Midbrain (tissue), 1 donor: ENCODE measurements at regions not wholly inside any gene's neighbourhood (a gene's known extent, or its start where the extent isn't known, plus 50 kb on each side); places are given as distances from the start of the nearest gene placed in this dataset.
A peak's percentile ranks its signal among the peaks of the same experiment; 100 is the strongest.
"Not testable (repeated sequence)": the region's sequence is repeated elsewhere in the genome, so short reads cannot be mapped to it uniquely, and the experiment has no call there.

ENCODE experiments used
- DNase-seq: peaks from one replicate; lab custom pipeline; 2025; lab: John Stamatoyannopoulos, UW

DNA sequence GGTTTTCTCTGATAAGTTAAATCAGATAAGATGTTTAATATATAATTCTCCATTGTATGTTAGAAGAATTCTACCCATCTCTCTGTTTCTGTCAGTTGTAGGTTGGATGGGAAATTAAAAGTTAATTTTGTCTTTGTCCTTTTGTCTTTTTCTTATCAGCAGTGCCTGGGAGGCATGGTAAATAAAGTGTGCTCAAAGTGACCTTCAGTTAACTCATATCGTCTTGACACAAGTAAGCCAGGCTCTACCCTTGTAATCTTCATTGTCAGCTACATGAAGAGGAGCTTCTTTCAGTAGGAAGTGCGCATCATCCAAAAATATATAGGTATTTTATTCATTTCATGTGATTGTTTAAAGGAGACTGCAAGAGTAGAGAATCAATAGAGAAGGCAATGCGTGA is 138.9 kb upstream of the NRIP1 start:
- DNase-seq = no peak

DNA sequence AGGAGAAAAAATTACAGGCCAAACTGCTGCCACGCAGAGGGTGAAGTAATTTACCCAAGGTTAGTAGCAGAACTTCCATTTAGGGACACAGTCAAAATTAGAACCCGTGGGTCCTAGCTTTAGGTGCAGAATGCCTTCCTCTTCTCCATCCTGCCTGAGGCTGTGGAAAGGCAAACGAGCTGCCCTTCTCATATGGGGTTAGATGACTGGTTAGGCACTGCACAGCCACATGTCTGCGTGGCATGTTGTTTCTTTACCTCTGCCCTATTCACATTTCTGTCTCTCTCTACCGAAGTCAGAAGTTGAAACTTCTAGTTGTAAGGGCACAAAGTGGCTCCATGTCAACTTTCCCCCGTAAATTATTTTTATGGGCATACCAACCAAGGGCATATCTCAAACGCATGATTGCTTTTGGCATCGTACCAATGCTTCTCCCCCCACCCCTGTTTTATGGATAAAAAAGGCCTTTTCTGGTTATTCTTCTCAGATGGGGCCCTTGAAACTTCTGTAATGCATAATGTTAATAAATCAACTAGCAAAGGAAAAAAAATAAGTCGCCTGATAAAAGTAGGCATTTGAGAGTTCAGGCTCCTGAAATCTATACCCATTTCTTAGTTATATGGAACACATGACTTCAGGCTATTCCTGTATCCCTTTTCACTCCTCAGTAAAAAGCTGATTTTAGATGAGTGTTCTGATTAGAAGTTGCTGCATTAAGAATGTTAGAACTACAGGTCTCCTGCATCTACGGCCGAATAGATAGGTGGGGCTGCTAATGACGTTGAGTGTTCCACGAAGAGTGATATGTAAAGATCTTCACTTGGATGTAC is 139.6 kb upstream of the NRIP1 start:
- no peak for DNase-seq

- DNase-seq = no peak
Observed at GRCh38 chr21:15204970-15205286, 140.1 kb upstream of the NRIP1 start.

GRCh38 chr21:15206514-15206913 is 141.7 kb upstream of the NRIP1 start:
- no peak for DNase-seq

- no peak for DNase-seq
Observed at GRCh38 chr21:15207231-15207630, 142.4 kb upstream of the NRIP1 start.

DNA sequence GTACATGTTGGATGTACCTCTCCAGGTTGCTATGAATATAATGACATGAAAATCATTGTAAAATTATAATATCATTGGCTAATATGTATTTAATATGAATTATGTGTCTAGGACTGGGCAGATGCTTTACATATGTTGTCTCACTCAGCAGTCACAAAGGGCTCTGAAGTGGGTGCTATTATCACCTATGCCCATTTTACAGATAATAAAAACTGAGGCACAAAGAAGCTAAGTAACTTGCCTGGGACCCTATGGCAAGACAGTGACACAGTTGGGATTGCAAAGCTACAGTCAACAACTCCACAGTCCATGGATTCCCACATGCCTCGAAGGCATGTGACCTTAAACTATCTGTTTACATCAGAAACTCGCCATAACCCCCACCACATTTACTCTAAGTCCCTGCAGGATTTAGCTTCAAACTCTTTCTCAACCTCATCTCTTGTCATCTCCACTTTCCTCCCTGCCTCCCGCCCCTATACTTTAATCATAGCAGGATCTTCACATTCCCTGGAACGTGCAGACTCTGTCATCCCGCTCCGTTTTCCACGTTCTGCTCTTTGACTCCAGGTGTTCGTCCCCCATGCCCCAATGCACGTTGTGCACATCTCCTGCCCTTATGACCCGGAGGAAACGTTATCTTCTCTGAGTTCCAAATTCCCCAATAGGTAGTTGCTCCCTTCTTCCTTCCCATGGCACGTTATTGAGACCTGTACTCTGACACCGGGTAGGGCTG is 143.0 kb upstream of the NRIP1 start:
- no peak for DNase-seq

- no peak for DNase-seq
Observed at GRCh38 chr21:15208786-15209185, 144.0 kb upstream of the NRIP1 start.

- DNase-seq = no peak
Observed at GRCh38 chr21:15209224-15209623, 144.4 kb upstream of the NRIP1 start.

- DNase-seq = no peak
Observed at GRCh38 chr21:15210235-15210678, 145.5 kb upstream of the NRIP1 start.

DNA sequence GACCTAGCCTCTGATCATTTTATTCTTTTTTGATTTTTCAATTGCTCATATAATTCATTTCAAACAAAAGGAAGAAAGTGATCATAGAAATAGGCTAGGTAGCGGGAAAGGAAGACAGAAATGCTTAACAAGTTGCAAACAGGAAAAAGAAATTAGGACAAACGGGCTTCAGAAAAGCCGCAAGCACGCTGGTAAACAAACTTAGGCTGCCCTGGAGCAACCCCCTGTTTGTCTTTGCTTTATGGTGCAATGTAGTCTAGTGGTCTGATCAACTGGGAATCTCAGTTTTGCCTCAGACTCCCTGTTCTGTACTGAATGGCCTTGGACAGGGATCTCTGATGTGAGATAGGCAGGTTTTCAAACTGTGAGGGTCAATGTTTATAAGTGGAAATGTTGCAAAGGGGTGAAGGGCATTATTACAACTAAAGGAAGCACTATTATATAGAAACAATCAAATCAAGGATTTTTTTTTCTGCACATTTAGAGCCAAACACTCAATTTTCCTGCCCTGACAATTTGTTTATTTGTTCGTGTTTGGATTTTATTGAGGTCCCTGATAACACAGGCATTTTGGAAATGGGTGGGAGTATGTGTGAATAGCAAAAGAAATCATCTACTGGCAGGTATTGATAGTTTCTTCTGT is 146.8 kb upstream of the NRIP1 start:
- DNase-seq = no peak

DNA sequence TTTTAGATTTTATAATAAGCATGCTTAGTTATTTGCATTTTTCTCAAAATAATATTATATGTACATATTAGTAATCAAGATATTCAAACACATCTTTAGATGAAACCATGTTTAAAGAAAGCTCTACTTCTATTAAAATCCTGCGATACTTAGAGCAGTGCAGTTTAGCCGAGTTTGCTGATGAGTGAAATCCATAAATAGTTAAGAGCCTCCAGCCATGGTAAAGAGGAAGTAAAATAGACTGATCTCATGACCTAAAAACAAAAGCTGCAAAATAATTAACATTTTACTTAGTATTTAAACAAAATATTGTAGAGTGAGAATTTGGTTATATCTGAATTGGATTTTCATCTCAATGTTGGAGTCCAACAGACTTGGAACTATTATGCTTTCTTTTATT is 147.4 kb upstream of the NRIP1 start:
- DNase-seq = peak; percentile 4

DNA sequence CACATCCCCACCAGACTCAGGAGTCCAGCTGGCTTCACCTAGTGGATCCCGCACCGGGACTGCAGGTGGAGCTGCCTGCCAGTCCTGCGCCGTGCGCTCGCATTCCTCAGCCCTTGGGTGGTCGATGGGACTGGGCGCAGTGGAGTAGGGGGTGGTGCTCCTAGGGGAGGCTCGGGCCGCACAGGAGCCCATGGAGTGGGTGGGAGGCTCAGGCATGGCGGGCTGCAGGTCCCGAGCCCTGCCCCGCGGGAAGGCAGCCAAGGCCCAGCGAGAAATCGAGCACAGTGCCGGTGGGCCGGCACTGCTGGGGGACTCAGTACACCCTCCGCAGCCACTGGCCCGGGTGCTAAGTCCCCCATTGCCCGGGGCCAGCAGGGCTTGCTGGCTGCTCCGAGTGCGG is 153.7 kb upstream of the NRIP1 start:
- not testable (repeated sequence) for DNase-seq

DNA sequence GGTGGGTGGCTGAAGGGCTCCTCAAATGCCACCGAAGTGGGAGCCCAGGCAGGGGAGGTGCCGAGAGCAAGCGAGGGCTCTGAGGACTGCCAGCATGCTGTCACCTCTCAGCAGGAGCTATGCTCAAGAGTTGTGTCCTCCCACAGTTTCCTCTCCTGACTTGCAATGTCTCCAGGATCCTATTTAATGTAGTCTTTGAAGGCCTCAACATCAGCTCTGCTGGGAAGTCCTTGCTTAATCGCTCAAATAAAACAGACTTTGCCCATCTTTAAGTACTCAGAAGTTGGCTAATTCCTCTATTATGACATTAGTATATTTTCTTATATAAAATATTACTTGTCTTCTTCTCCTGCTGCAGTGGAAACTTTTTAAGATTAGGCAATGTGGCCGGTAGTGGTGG is 154.2 kb upstream of the NRIP1 start:
- DNase-seq = no peak

DNA sequence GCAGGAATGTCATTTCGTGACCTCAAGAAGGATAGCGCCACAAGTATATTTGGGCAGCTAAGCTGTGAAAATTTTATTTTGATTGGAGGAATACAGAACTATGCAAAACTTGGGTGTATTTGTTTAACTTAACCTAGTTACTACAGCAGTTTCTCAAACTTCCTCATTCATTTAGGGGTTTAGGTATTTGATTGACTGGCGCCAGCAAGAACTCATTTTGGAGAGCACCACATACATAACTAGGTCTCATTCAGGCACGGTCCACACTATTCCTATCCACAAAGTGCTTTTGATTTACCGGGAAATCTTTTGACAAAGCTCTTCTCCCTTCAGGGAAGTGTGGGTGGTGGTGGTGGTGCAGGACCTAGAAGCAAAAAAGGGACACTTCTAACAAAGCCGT is 155.1 kb upstream of the NRIP1 start:
- no peak for DNase-seq

DNA sequence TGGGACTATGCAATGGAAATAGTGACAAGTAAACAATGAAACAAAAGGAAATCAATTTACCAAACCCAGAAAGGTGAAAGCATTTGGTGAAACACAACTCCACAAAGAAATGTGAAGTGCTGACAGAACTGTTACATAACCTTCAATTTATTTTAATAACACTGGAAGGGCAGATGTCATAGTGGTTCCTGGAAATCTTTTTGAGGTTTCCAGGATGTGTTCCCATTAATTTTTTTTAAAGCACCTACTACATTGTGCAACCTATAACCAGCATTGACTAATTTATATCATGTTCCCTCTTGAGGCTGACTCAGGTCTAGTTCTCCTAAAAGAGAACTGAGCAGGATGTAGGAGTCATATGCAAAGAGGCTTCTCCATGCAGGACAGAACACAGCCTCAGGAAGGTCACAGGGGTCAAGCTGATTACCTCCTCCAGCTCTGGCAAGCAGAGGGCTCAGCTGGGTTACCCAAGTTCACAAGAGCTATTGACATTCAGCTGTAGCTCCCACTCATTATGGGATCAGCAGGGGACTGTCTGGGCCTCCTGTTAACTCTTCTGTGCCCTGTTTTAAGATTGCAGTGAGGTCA is 157.1 kb upstream of the NRIP1 start:
- DNase-seq = no peak

- DNase-seq = no peak
Observed at GRCh38 chr21:15222707-15223106, 157.9 kb upstream of the NRIP1 start.

GRCh38 chr21:15224346-15225086 is 159.7 kb upstream of the NRIP1 start:
- DNase-seq = no peak

DNA sequence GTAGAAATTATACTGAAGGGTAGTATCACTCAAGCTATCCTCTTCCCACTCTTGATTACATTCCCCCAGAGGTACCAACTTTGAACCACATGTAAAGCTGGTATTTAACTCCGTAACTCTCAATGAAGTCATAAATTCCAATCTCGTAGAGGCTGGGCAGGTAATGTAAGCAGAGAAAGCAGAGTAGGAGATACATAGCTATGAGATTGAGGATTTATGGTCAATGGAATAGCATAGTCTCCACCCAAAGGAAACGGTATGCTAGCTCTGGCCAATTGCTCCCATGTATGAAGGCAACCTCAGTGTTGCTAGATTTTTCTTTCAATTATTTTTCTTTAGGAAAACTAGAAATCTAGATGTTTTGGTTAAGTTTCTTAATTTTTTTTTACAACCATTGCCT is 163.1 kb upstream of the NRIP1 start:
- no peak for DNase-seq

- no peak for DNase-seq
Observed at GRCh38 chr21:15229390-15229789, 164.6 kb upstream of the NRIP1 start.

GRCh38 chr21:15233611-15234010 is 168.8 kb upstream of the NRIP1 start:
- no peak for DNase-seq

- no peak for DNase-seq
Observed at GRCh38 chr21:15236111-15236510, 171.3 kb upstream of the NRIP1 start.

GRCh38 chr21:15240848-15241247 is 176.0 kb upstream of the NRIP1 start:
- no peak for DNase-seq
